Vagina (tissue), 2 donors: ENCODE measurements at regions not wholly inside any gene's neighbourhood (a gene's known extent, or its start where the extent isn't known, plus 50 kb on each side); places are given as distances from the start of the nearest gene placed in this dataset.

Experiments
- DNase-seq, 2 donors: peaks; one replicate each; pipeline ENCODE4 v3.0.0-alpha.2; 2017; ENCODE audit errors: extremely low spot score in 2 of 2
- H3K27ac ChIP-seq: fragments of 200-600 bp; sonication (generic); one replicate; pipeline ENCODE4 v1.5.1; 2019
- H3K27me3 ChIP-seq: fragments of 200-600 bp; sonication (generic); one replicate; pipeline ENCODE4 v1.5.1; 2019
- H3K36me3 ChIP-seq, 2 donors: fragments of 200-600 bp; sonication (generic); one replicate each; pipeline ENCODE4 v1.5.1; 2017 to 2019
- H3K4me1 ChIP-seq: fragments of 200-600 bp; sonication (generic); one replicate; pipeline ENCODE4 v1.5.1; 2019
- H3K4me3 ChIP-seq, 2 donors: fragments of 200-600 bp; sonication (generic); 1 replicate in 1 of 2; 2 replicates in 1 of 2; pipeline ENCODE4 v1.5.1; 2016 to 2019
- H3K9me3 ChIP-seq: fragments of 200-600 bp; sonication (generic); one replicate; pipeline ENCODE4 v1.5.1; 2019
- POLR2A ChIP-seq, 2 donors: fragments of 450-650 bp; IDR thresholded peaks; one replicate each; pipeline ENCODE4 v1.6.1; 2017; ENCODE audit warnings: antibody characterized with exemption in 2 of 2, mild to moderate bottlenecking in 2 of 2, moderate library complexity in 2 of 2
- POLR2AphosphoS5 ChIP-seq, 2 donors: sonication (generic); formaldehyde crosslinking; IDR thresholded peaks; one replicate each; pipeline ENCODE4 v1.9.0; 2017; ENCODE audit warnings: antibody characterized with exemption in 2 of 2, mild to moderate bottlenecking in 2 of 2, low read depth in 1 of 2; ENCODE audit not compliant: insufficient read depth in 1 of 2
- intact Hi-C: fragments of 100-400 bp; cut with DNase I; formaldehyde crosslinking; loops from one replicate; pipeline ENCODE4 v1.15.1; 2023
- TF ChIP-seq, protein P1 (sequence below), 3 experiments: fragments of 450-650 bp in 2 of 3; fragments of 200-600 bp in 1 of 3; sonication (generic) in 1 of 3; IDR thresholded peaks; one replicate each; pipeline ENCODE4 v1.5.1; 2017 to 2019; ENCODE audit warnings: antibody characterized with exemption in 3 of 3, mild to moderate bottlenecking in 2 of 3, moderate library complexity in 2 of 3

DNA sequence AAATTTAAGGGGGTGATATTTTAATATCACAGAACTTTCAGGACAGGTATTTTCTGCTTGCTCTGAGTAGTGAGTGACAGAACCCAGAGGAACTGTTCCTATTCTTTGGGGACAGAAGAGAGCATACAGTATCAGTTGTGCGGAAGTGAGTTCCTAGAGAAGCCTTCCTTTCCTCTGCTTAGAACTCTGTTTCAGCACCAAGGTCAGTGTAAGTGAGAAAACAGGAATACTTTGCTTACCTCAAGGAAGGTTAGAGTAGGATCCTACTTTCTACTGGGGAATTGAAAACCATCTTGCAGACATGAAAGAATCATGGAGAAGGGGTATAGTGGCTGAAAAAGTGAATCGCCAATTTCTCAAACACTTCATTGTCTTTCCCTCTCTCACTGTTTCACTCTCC, 542.4 kb downstream of the SQOR start:
- H3K36me3 ChIP-seq, result no peaks in the 10 kb centered on the region
- intact Hi-C loops, result no loop called here

DNA sequence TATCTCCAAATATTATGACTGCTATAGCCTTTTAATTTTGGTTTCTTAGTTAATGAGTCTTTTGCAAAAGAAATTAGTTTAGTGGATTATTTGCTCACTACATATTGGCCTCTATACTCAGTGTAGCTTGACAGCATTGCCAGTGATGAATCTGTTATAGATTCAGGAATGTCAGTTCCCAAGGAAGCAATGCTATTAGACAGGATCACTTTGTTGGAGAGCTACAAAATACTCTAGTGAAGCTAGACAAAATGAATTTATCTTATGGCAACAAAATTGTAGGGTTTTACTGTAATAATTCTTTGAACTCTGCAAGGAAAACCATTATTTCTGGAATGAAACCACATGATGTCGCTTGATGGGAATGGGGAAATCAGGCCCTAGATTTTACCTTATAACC, 543.3 kb downstream of the SQOR start:
- no peak overlapping the region for H3K4me3 ChIP-seq
- no peak for TF ChIP-seq POLR2AphosphoS5 (IDR thresholded peaks at IDR 0.05; ENCODE audit: insufficient read depth in 1 of 2, low read depth in 1 of 2)
- no peak for TF ChIP-seq POLR2A (IDR thresholded peaks at IDR 0.05)
- TF ChIP-seq, protein P1, sequence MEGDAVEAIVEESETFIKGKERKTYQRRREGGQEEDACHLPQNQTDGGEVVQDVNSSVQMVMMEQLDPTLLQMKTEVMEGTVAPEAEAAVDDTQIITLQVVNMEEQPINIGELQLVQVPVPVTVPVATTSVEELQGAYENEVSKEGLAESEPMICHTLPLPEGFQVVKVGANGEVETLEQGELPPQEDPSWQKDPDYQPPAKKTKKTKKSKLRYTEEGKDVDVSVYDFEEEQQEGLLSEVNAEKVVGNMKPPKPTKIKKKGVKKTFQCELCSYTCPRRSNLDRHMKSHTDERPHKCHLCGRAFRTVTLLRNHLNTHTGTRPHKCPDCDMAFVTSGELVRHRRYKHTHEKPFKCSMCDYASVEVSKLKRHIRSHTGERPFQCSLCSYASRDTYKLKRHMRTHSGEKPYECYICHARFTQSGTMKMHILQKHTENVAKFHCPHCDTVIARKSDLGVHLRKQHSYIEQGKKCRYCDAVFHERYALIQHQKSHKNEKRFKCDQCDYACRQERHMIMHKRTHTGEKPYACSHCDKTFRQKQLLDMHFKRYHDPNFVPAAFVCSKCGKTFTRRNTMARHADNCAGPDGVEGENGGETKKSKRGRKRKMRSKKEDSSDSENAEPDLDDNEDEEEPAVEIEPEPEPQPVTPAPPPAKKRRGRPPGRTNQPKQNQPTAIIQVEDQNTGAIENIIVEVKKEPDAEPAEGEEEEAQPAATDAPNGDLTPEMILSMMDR (IDR thresholded peaks at IDR 0.05), result no peak
- no peaks in the 10 kb centered on the region for H3K27me3 ChIP-seq
- intact Hi-C loops, result no loop called here
- no peaks in the 10 kb centered on the region for H3K9me3 ChIP-seq
- no peaks in the 10 kb centered on the region for H3K36me3 ChIP-seq
- no peak for DNase-seq
- H3K4me1 ChIP-seq, result no peaks in the 10 kb centered on the region
- H3K27ac ChIP-seq, result no peak overlapping the region

More for the DNA sequence above, 542.4 kb downstream of the SQOR start:
- Histone ChIP-seq H3K4me1 (no peaks in the 10 kb centered on the region), H3K27ac (no peak overlapping the region), H3K27me3 (no peaks in the 10 kb centered on the region), H3K4me3 (no peak overlapping the region), H3K9me3 (no peaks in the 10 kb centered on the region)
- DNase-seq, result no peak
- no peak for TF ChIP-seq POLR2A (IDR thresholded peaks at IDR 0.05)

DNA sequence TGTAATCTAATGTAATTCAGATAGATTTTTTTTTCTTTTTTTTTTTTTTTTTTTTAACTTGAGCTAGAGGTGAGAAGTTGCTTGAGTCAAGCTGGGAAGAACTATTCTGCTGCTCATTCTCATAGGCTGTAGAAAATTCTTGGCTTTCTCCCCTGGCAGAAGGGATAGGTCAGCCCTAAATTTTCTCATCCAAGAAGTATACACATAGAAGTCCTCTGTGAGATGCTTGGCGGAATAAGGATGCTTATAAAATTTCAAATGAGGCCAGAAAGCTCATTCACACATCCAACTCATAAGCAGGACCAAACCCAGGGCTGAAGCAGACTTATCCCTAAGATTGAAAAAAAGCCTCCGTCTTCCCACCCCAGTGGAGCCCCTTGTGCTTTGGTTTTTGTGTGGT, 572.5 kb downstream of the SQOR start:
- Histone ChIP-seq H3K27ac (no peak overlapping the region), H3K27me3 (no peaks in the 10 kb centered on the region), H3K4me3 (no peak overlapping the region), H3K9me3 (no peaks in the 10 kb centered on the region), H3K36me3 (no peaks in the 10 kb centered on the region), H3K4me1 (no peaks in the 10 kb centered on the region)
- TF ChIP-seq, protein P1 (IDR thresholded peaks at IDR 0.05), result no peak
- TF ChIP-seq POLR2A (IDR thresholded peaks at IDR 0.05) (no peak), POLR2AphosphoS5 (IDR thresholded peaks at IDR 0.05; ENCODE audit: insufficient read depth in 1 of 2, low read depth in 1 of 2) (no peak)
- intact Hi-C loops, result no loop called here
- DNase-seq, result no peak

DNA sequence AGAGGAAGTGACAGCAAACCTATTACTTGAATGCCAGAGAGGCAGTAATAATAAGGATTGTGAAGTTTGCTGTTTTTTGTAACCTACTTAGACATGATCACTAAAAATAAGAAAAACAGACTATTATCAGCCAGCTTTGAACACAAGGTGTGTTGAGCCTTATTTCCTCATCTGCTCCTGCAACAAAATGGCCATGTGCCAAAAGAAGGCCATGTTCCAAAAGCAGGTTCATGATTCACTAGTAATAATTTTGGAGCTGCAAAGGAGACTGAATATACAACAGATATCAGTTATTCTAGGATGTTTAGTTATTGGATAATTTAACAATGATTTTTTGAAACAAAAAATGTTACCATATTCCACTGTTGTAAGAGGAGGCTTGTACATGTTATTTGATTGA, 578.7 kb downstream of the SQOR start:
- DNase-seq, result no peak
- Histone ChIP-seq H3K4me1 (no peaks in the 10 kb centered on the region), H3K36me3 (no peaks in the 10 kb centered on the region), H3K9me3 (no peaks in the 10 kb centered on the region), H3K4me3 (no peak overlapping the region), H3K27ac (no peak overlapping the region), H3K27me3 (no peaks in the 10 kb centered on the region)
- TF ChIP-seq POLR2A (IDR thresholded peaks at IDR 0.05) (no peak), POLR2AphosphoS5 (IDR thresholded peaks at IDR 0.05; ENCODE audit: insufficient read depth in 1 of 2, low read depth in 1 of 2) (no peak)
- TF ChIP-seq, protein P1 (IDR thresholded peaks at IDR 0.05), result no peak
- intact Hi-C loops, result no loop called here

DNA sequence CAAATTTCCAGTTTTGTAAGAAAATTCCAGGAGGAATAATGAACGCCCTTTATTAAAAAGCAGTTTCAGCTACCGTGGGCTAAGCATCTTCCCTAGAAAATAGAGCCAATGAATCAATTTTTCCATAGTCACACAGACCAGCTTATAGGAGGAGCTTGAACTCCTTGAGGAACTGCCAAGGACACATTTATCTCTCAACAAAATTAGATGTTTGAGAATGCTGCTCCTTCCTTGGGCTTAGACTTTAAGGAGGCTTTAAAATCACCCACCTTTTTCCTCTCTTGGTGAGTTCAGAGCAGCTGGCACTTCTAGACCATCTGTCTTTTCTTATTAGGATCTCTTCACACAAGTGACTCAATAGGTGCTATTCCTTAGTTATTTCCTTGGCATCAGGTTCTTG, 588.0 kb downstream of the SQOR start:
- TF ChIP-seq, protein P1 (IDR thresholded peaks at IDR 0.05), result no peak
- no peak for TF ChIP-seq POLR2A (IDR thresholded peaks at IDR 0.05)
- Histone ChIP-seq H3K36me3 (no peaks in the 10 kb centered on the region), H3K4me3 (no peak overlapping the region), H3K9me3 (no peaks in the 10 kb centered on the region), H3K27me3 (no peaks in the 10 kb centered on the region), H3K4me1 (no peaks in the 10 kb centered on the region), H3K27ac (no peak overlapping the region)
- intact Hi-C loops, result no loop called here
- no peak for DNase-seq

DNA sequence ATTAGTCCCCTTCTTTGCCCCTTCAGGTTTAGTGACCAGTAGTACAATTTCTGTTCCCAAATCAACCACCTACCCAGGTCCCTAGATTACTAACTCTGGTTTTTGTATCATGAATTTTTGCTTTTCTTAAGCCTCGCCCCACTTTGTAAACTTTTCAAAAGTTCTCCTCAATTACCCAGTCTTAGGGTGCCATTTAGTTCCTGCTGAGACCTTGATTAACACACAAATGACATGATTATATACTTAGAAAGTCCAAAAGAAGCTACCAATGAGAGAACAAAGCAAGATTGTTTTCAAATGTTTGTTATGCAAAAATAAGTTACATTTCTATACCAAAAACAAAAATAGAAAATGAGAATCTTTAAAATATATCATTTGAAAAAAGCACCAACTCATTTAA, 594.4 kb downstream of the SQOR start:
- Histone ChIP-seq H3K9me3 (no peaks in the 10 kb centered on the region), H3K4me1 (no peaks in the 10 kb centered on the region), H3K27me3 (no peaks in the 10 kb centered on the region), H3K36me3 (no peaks in the 10 kb centered on the region), H3K27ac (no peak overlapping the region), H3K4me3 (no peak overlapping the region)
- DNase-seq, result no peak
- intact Hi-C loops, result no loop called here
- TF ChIP-seq, protein P1 (IDR thresholded peaks at IDR 0.05), result no peak
- TF ChIP-seq POLR2AphosphoS5 (IDR thresholded peaks at IDR 0.05; ENCODE audit: insufficient read depth in 1 of 2, low read depth in 1 of 2), result no peak
- TF ChIP-seq POLR2A (IDR thresholded peaks at IDR 0.05), result no peak
